ENCODE measurements at regions not wholly inside any gene's neighbourhood (a gene's known extent, or its start where the extent isn't known, plus 50 kb on each side); places are given as distances from the start of the nearest gene placed in this dataset.

DNA sequence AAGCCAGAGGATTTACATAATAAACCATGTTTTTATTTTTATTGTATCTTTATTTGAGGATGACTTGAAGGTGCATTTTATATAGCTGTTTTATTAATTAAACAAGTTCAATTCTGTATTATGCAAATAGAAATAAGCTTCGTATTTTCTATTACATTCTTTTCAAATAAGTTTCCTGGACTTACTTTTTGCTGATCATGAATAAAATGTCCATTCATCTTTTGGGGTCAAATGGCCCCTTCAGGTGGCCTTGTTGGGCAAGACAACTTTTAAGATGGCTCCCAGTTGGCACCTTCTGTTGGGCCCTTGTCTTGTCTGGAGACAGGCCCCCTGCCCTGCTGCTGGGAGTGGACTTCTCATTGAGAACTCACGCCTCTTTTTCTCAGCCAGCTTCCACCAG lies 654.6 kb upstream of the NOX3 start:
- H3K4me2 ChIP-seq (ENCODE audit: low read length), result no peak overlapping the region
- no peaks in the 10 kb centered on the region for H3K4me1 ChIP-seq
- no peaks in the 10 kb centered on the region for H3K79me2 ChIP-seq
- H3K9me3 ChIP-seq (ENCODE audit: control insufficient read depth, low read length), result no peaks in the 10 kb centered on the region
- H3K27me3 ChIP-seq (ENCODE audit: control insufficient read depth, insufficient read depth, low read length), result no peaks in the 10 kb centered on the region
- no peak overlapping the region for H3K4me3 ChIP-seq (ENCODE audit: low read depth, low read length)
- H3K27ac ChIP-seq, result no peak overlapping the region
- TF ChIP-seq, protein P1, sequence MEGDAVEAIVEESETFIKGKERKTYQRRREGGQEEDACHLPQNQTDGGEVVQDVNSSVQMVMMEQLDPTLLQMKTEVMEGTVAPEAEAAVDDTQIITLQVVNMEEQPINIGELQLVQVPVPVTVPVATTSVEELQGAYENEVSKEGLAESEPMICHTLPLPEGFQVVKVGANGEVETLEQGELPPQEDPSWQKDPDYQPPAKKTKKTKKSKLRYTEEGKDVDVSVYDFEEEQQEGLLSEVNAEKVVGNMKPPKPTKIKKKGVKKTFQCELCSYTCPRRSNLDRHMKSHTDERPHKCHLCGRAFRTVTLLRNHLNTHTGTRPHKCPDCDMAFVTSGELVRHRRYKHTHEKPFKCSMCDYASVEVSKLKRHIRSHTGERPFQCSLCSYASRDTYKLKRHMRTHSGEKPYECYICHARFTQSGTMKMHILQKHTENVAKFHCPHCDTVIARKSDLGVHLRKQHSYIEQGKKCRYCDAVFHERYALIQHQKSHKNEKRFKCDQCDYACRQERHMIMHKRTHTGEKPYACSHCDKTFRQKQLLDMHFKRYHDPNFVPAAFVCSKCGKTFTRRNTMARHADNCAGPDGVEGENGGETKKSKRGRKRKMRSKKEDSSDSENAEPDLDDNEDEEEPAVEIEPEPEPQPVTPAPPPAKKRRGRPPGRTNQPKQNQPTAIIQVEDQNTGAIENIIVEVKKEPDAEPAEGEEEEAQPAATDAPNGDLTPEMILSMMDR (IDR thresholded peaks at IDR 0.05), result no peak
- no peak overlapping the region for H3K9ac ChIP-seq
- no peaks in the 10 kb centered on the region for H3K36me3 ChIP-seq (ENCODE audit: control insufficient read depth, insufficient read depth, low read length)
- no peak overlapping the region for H2AFZ ChIP-seq

DNA sequence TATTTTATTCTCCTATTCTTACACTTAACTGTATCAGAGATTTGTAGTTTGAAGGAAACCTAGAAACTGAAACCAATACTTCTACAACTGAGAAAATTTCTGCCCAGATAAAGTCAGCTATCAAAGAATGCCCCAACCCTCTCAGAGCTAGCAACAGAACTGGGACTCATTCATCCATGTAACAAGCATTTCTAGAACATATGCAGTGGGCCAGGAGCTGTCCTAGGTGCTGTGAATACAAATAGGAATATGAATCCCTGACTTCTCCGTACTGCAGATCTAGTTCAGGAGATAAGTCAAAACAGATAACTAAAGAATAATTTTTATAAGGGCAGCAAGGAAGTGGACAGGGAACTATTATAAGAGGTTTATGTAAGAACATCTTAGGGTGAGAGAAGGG lies 654.1 kb upstream of the NOX3 start:
- Histone ChIP-seq H3K36me3 (ENCODE audit: control insufficient read depth, insufficient read depth, low read length) (no peaks in the 10 kb centered on the region), H3K4me3 (ENCODE audit: low read depth, low read length) (no peak overlapping the region), H3K27ac (no peak overlapping the region), H2AFZ (no peak overlapping the region), H3K9me3 (ENCODE audit: control insufficient read depth, low read length) (no peaks in the 10 kb centered on the region), H3K4me1 (no peaks in the 10 kb centered on the region), H3K4me2 (ENCODE audit: low read length) (no peak overlapping the region), H3K79me2 (no peaks in the 10 kb centered on the region), H3K27me3 (ENCODE audit: control insufficient read depth, insufficient read depth, low read length) (no peaks in the 10 kb centered on the region), H3K9ac (no peak overlapping the region)
- TF ChIP-seq, protein P1 (IDR thresholded peaks at IDR 0.05), result no peak

DNA sequence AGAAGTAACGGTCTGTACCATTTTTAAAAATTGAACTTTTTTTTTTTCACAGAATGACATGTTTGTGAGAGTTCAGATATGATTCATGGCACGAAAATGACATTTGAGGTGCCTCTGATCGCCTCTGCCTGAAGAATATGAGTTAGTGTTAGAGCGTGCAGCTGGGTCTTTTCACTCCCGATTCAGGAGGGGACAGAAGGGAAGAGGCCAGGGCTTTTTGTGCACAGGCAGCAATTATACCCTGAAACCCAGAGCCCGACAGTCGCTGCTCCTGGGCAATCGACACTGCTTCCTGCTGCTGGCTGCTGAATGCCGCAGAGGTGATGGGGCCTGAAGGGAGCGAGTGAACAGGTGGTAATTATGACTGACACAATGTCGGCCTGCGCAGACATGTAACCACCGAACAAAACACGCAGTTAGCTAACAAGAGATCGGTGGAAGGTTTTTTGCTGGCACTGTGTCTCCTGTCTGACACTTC lies 652.0 kb upstream of the NOX3 start:
- H3K9me3 ChIP-seq (ENCODE audit: control insufficient read depth, low read length), result no peaks in the 10 kb centered on the region
- H3K4me2 ChIP-seq (ENCODE audit: low read length), result no peak overlapping the region
- no peaks in the 10 kb centered on the region for H3K79me2 ChIP-seq
- H3K36me3 ChIP-seq (ENCODE audit: control insufficient read depth, insufficient read depth, low read length), result no peaks in the 10 kb centered on the region
- H3K27ac ChIP-seq, result no peak overlapping the region
- H2AFZ ChIP-seq, result no peak overlapping the region
- no peak overlapping the region for H3K9ac ChIP-seq
- no peak overlapping the region for H3K4me3 ChIP-seq (ENCODE audit: low read depth, low read length)
- no peaks in the 10 kb centered on the region for H3K4me1 ChIP-seq
- H3K27me3 ChIP-seq (ENCODE audit: control insufficient read depth, insufficient read depth, low read length), result no peaks in the 10 kb centered on the region
- TF ChIP-seq, protein P1 (IDR thresholded peaks at IDR 0.05), result no peak

DNA sequence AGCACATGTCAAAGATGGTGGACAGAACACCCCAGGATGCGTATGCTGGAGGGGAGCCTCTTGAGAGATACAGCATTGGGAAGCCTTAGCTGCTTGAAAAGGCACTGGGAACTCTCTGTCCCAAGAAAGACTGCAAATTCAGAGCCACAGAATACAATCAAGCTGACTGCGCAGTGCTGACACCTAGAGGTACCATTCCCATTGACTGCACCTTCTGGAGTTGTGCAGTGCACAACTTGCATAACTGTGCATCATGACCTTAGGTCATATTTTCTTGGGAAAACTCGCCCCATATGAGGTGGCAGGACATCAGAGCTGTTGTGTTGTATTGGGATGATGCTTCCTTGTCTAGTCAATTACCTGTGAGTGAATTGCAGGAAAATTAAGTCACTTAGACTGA lies 646.5 kb upstream of the NOX3 start:
- H3K9me3 ChIP-seq (ENCODE audit: control insufficient read depth, low read length), result no peaks in the 10 kb centered on the region
- TF ChIP-seq, protein P1 (IDR thresholded peaks at IDR 0.05), result no peak

DNA sequence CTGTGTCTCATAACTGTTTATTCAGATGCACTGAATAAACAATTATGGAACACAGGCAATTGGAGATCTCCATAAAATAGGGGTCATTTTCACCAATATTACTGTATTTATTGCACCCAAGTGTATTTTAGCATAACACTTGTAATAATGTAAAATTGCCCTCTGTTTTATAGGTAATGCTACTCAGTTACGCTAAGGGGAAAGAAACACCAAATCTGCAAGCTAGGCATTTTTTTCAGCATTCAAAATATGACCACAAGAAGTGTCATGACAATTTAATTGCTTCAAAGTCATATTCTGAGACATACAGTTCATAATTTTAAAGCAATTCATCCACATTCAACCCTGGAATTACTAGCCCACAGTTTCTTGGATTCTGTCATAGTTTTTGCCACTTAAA lies 643.2 kb upstream of the NOX3 start:
- Histone ChIP-seq H3K4me3 (ENCODE audit: low read depth, low read length) (no peak overlapping the region), H3K27me3 (ENCODE audit: control insufficient read depth, insufficient read depth, low read length) (no peaks in the 10 kb centered on the region), H3K79me2 (no peaks in the 10 kb centered on the region), H2AFZ (no peak overlapping the region), H3K4me2 (ENCODE audit: low read length) (no peak overlapping the region), H3K36me3 (ENCODE audit: control insufficient read depth, insufficient read depth, low read length) (no peaks in the 10 kb centered on the region), H3K9ac (no peak overlapping the region), H3K9me3 (ENCODE audit: control insufficient read depth, low read length) (no peaks in the 10 kb centered on the region), H3K27ac (no peak overlapping the region), H3K4me1 (no peaks in the 10 kb centered on the region)
- TF ChIP-seq, protein P1 (IDR thresholded peaks at IDR 0.05), result no peak

More for the DNA sequence above, 646.5 kb upstream of the NOX3 start:
- Histone ChIP-seq H2AFZ (no peak overlapping the region), H3K4me3 (ENCODE audit: low read depth, low read length) (no peak overlapping the region), H3K27me3 (ENCODE audit: control insufficient read depth, insufficient read depth, low read length) (no peaks in the 10 kb centered on the region), H3K9ac (no peak overlapping the region), H3K36me3 (ENCODE audit: control insufficient read depth, insufficient read depth, low read length) (no peaks in the 10 kb centered on the region), H3K79me2 (no peaks in the 10 kb centered on the region), H3K4me2 (ENCODE audit: low read length) (no peak overlapping the region), H3K4me1 (no peaks in the 10 kb centered on the region), H3K27ac (no peak overlapping the region)
